ENCODE measurements at regions not wholly inside any gene's neighbourhood (a gene's known extent, or its start where the extent isn't known, plus 50 kb on each side); places are given as distances from the start of the nearest gene placed in this dataset.

DNA sequence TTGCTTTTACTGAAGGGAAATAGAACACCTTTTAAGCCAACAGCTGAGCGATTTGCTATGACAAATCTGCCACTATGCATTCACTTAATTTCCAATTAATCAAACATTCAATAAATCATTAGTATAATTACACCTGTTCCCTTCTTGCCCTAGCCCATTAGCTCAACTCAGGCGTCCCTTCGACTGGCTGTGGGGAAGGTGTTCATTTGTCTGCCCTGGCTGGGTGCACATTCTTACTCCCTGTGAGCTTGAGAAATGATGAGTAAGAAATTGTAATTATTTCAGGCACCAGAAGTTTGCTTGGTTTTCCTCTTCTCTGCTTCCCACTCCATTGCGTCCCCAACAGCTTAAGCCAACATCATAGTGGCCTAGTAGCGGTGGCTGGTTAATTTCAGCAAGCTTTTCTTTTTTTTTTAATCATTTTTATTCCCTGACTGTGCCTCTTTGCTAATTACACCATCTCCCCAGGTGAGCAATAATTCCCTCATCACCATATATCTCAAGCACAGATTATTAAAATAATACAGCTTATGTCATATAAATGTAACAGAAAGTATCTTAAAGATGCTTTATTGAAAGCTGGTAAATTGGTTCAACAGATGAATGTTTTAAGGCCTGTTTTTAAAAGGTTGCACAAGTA, 623.9 kb upstream of the RBFOX1 start:
- ChIA-PET POLR2A (no interaction called here), RAD21 (ENCODE audit: low non-redundant PET in 1 of 2, low total read pairs in 2 of 2, uncharacterized antibody in 2 of 2, unreplicated experiment in 2 of 2) (no interaction called here), CTCF (no interaction called here)
- TF ChIP-seq YY1 (IDR thresholded peaks at IDR 0.05; ENCODE audit: extremely low read depth, insufficient replicate concordance, low read depth, low read length) (no peak), RAD21 (IDR thresholded peaks at IDR 0.05; ENCODE audit: low read depth) (no peak), JUND (IDR thresholded peaks at IDR 0.05) (no peak), TCF7L2 (IDR thresholded peaks at IDR 0.05; ENCODE audit: borderline replicate concordance, extremely low read depth, insufficient read depth, insufficient read length) (no peak)
- no peak overlapping the region for H2AFZ ChIP-seq (ENCODE audit: low read depth, low read length, poor library complexity, severe bottlenecking)
- no peaks in the 10 kb centered on the region for H3K27me3 ChIP-seq (ENCODE audit: insufficient read depth, low read length)
- H3K9ac ChIP-seq (ENCODE audit: low read length), result no peak overlapping the region
- DNase-seq (ENCODE audit: low read depth, low spot score) (no peak), ATAC-seq (no peak)
- BruUV-seq (replicated peaks), result no TSS peak
- H3K9me2 ChIP-seq (ENCODE audit: insufficient read depth), result no peaks in the 10 kb centered on the region
- H3K27ac ChIP-seq (ENCODE audit: low read depth, low read length), result no peak overlapping the region
- H3K4me2 ChIP-seq (ENCODE audit: low read length), result no peak overlapping the region
- H3K9me3 ChIP-seq (ENCODE audit: control insufficient read depth in 1 of 2, insufficient read depth in 1 of 2, low read depth in 1 of 2, low read length in 2 of 2), result no peaks in the 10 kb centered on the region
- H4K20me1 ChIP-seq (ENCODE audit: insufficient read depth), result no peaks in the 10 kb centered on the region
- no peaks in the 10 kb centered on the region for H3K36me3 ChIP-seq (ENCODE audit: control insufficient read depth in 1 of 2, insufficient read depth in 2 of 2, low read length in 2 of 2)
- intact Hi-C loops (cut with micrococcal nuclease), result no loop called here
- no peaks in the 10 kb centered on the region for H3K4me1 ChIP-seq (ENCODE audit: control insufficient read depth in 1 of 2, insufficient read depth in 2 of 2, low read length in 2 of 2)
- H3K79me2 ChIP-seq (ENCODE audit: insufficient read depth, low read length), result no peaks in the 10 kb centered on the region
- H3K4me3 ChIP-seq (replicated peaks in 1 of 2; ENCODE audit: low read depth in 1 of 2, low read length in 2 of 2), result no peak overlapping the region

DNA sequence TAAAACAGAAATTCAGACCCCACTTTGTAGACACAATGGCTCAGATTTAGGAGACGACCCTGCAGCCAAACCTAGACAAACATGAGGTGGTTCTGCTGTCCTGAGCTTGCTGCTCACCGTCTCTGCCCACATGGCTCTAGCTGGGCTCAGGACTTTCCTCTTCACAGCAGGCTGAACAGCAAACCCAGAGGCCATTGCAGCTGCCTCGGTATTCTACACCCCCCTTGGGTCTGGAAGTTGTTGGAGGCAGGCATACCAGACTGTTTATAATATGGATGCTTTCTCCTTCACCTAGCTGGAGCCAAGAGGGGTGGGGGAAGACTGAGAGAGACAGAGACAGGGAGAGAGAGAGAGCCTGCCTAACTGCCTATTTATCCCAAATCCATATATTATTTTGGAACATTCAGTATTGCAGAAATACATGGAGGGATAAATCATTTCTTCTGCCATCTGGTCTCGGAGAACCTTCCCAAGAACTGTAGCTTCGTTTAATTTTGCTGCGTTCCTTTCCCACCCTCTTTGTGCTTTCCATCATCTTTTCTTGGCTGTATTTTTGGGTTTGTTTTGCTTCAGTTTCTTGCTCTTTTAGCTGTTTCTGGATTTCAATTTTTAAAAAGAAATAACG, 628.2 kb upstream of the RBFOX1 start:
- intact Hi-C loops (cut with micrococcal nuclease), result no loop called here
- Histone ChIP-seq H3K4me3 (replicated peaks in 1 of 2; ENCODE audit: low read depth in 1 of 2, low read length in 2 of 2) (no peak overlapping the region), H4K20me1 (ENCODE audit: insufficient read depth) (no peaks in the 10 kb centered on the region), H3K4me1 (ENCODE audit: control insufficient read depth in 1 of 2, insufficient read depth in 2 of 2, low read length in 2 of 2) (no peaks in the 10 kb centered on the region), H3K27ac (ENCODE audit: low read depth, low read length) (no peak overlapping the region), H3K9me3 (ENCODE audit: control insufficient read depth in 1 of 2, insufficient read depth in 1 of 2, low read depth in 1 of 2, low read length in 2 of 2) (no peaks in the 10 kb centered on the region), H3K9ac (ENCODE audit: low read length) (no peak overlapping the region), H2AFZ (ENCODE audit: low read depth, low read length, poor library complexity, severe bottlenecking) (no peak overlapping the region), H3K36me3 (ENCODE audit: control insufficient read depth in 1 of 2, insufficient read depth in 2 of 2, low read length in 2 of 2) (no peaks in the 10 kb centered on the region), H3K79me2 (ENCODE audit: insufficient read depth, low read length) (no peaks in the 10 kb centered on the region), H3K9me2 (ENCODE audit: insufficient read depth) (no peaks in the 10 kb centered on the region), H3K27me3 (ENCODE audit: insufficient read depth, low read length) (no peaks in the 10 kb centered on the region), H3K4me2 (ENCODE audit: low read length) (no peak overlapping the region)
- BruUV-seq (replicated peaks), result no TSS peak
- POLR2A ChIA-PET, result no interaction called here
- DNase-seq (ENCODE audit: low read depth, low spot score) (no peak), ATAC-seq (no peak)
- RAD21 ChIA-PET (ENCODE audit: low non-redundant PET in 1 of 2, low total read pairs in 2 of 2, uncharacterized antibody in 2 of 2, unreplicated experiment in 2 of 2), result no interaction called here
- CTCF ChIA-PET, result no interaction called here
- TF ChIP-seq TCF7L2 (IDR thresholded peaks at IDR 0.05; ENCODE audit: borderline replicate concordance, extremely low read depth, insufficient read depth, insufficient read length) (no peak), SP1 (IDR thresholded peaks at IDR 0.05; ENCODE audit: low read depth) (no peak), ELF1 (IDR thresholded peaks at IDR 0.05; ENCODE audit: borderline replicate concordance, low read depth) (no peak), FOSL1 (IDR thresholded peaks at IDR 0.05; ENCODE audit: low read depth) (no peak), EZH2phosphoT487 (IDR thresholded peaks at IDR 0.05; ENCODE audit: borderline replicate concordance) (no peak), ZNF274 (IDR thresholded peaks at IDR 0.05; ENCODE audit: low read depth, low read length) (no peak), POLR2AphosphoS5 (IDR thresholded peaks at IDR 0.05; ENCODE audit: low read depth, low read length) (no peak), ZFX (IDR thresholded peaks at IDR 0.05) (no peak), EZH2 (IDR thresholded peaks at IDR 0.05) (no peak), JUND (IDR thresholded peaks at IDR 0.05) (no peak)
- TF ChIP-seq, protein P1, sequence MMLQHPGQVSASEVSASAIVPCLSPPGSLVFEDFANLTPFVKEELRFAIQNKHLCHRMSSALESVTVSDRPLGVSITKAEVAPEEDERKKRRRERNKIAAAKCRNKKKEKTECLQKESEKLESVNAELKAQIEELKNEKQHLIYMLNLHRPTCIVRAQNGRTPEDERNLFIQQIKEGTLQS (IDR thresholded peaks at IDR 0.05), result no peak
- TF ChIP-seq, protein P2, sequence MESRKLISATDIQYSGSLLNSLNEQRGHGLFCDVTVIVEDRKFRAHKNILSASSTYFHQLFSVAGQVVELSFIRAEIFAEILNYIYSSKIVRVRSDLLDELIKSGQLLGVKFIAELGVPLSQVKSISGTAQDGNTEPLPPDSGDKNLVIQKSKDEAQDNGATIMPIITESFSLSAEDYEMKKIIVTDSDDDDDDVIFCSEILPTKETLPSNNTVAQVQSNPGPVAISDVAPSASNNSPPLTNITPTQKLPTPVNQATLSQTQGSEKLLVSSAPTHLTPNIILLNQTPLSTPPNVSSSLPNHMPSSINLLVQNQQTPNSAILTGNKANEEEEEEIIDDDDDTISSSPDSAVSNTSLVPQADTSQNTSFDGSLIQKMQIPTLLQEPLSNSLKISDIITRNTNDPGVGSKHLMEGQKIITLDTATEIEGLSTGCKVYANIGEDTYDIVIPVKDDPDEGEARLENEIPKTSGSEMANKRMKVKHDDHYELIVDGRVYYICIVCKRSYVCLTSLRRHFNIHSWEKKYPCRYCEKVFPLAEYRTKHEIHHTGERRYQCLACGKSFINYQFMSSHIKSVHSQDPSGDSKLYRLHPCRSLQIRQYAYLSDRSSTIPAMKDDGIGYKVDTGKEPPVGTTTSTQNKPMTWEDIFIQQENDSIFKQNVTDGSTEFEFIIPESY (IDR thresholded peaks at IDR 0.05; ENCODE audit: extremely low read depth, insufficient replicate concordance, low read length), result no peak
- TF ChIP-seq, protein P3, sequence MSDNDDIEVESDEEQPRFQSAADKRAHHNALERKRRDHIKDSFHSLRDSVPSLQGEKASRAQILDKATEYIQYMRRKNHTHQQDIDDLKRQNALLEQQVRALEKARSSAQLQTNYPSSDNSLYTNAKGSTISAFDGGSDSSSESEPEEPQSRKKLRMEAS (IDR thresholded peaks at IDR 0.05), result no peak
- TF ChIP-seq, protein P4, sequence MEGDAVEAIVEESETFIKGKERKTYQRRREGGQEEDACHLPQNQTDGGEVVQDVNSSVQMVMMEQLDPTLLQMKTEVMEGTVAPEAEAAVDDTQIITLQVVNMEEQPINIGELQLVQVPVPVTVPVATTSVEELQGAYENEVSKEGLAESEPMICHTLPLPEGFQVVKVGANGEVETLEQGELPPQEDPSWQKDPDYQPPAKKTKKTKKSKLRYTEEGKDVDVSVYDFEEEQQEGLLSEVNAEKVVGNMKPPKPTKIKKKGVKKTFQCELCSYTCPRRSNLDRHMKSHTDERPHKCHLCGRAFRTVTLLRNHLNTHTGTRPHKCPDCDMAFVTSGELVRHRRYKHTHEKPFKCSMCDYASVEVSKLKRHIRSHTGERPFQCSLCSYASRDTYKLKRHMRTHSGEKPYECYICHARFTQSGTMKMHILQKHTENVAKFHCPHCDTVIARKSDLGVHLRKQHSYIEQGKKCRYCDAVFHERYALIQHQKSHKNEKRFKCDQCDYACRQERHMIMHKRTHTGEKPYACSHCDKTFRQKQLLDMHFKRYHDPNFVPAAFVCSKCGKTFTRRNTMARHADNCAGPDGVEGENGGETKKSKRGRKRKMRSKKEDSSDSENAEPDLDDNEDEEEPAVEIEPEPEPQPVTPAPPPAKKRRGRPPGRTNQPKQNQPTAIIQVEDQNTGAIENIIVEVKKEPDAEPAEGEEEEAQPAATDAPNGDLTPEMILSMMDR (IDR thresholded peaks at IDR 0.05 in 2 of 3, conservative IDR thresholded peaks at IDR 0.05 in 1 of 3; ENCODE audit: borderline replicate concordance in 1 of 3, insufficient read depth in 1 of 3, low read depth in 2 of 3, low read length in 2 of 3), result no peak
